ENCODE measurements at regions not wholly inside any gene's neighbourhood (a gene's known extent, or its start where the extent isn't known, plus 50 kb on each side); places are given as distances from the start of the nearest gene placed in this dataset.

- POLR2A ChIA-PET, result no interaction called here
- CTCF ChIA-PET, result interaction anchor here (2.2 kb wide), 1 partner anchor 18 kb away, joined by 7 read pairs; no protein-coding TSS in a partner anchor
- no peak overlapping the region for H3K9ac ChIP-seq (replicated peaks; ENCODE audit: extremely low read depth, insufficient read depth, low read length)
- no peaks in the 10 kb centered on the region for H3K9me1 ChIP-seq (replicated peaks; ENCODE audit: control insufficient read depth, extremely low read depth, insufficient read depth, low read length)
- no peaks in the 10 kb centered on the region for H4K20me1 ChIP-seq (replicated peaks; ENCODE audit: control insufficient read depth, extremely low read depth, insufficient read depth, low read length)
- TF ChIP-seq GATA2 (IDR thresholded peaks at IDR 0.05; ENCODE audit: insufficient read depth, insufficient read length, low read depth, low read length), result no peak
- no peak for TF ChIP-seq MAX (IDR thresholded peaks at IDR 0.05; ENCODE audit: insufficient read depth, insufficient read length)
- TF ChIP-seq POLR2A (IDR thresholded peaks at IDR 0.05; ENCODE audit: low read depth, low read length), result no peak
- no peak for TF ChIP-seq JUN (IDR thresholded peaks at IDR 0.05; ENCODE audit: borderline replicate concordance, insufficient read depth, insufficient read length, low read depth)
- no peak for TF ChIP-seq MYC (IDR thresholded peaks at IDR 0.05; ENCODE audit: low read depth, low read length)
- no peak for TF ChIP-seq FOS (IDR thresholded peaks at IDR 0.05; ENCODE audit: borderline replicate concordance, insufficient read depth, low read length)
- TF ChIP-seq EZH2 (IDR thresholded peaks at IDR 0.05; ENCODE audit: borderline replicate concordance, low read depth, low read length, severe bottlenecking), result no peak
- no peak for TF ChIP-seq CTCF (IDR thresholded peaks at IDR 0.05; ENCODE audit: extremely low read depth in 1 of 2, insufficient read depth in 1 of 2, low read depth in 1 of 2, low read length in 2 of 2)
- TF ChIP-seq POLR2AphosphoS5 (IDR thresholded peaks at IDR 0.05; ENCODE audit: insufficient read depth, low read depth, low read length), result no peak
- no peak for FAIRE-seq
- H2AFZ ChIP-seq (ENCODE audit: low read depth, low read length), result no peak overlapping the region
- no peak overlapping the region for H3K27ac ChIP-seq (ENCODE audit: insufficient read depth, low read depth, low read length)
- no peak for DNase-seq (ENCODE audit: low read depth, low spot score)
- H3K4me1 ChIP-seq (ENCODE audit: control insufficient read depth, extremely low read depth, insufficient read depth, low read length), result no peaks in the 10 kb centered on the region
- dilution Hi-C loops (cut with MboI; ENCODE audit: extremely low pct_ligation_motif_present, low sequenced_read_pairs) (no loop called here), intact Hi-C loops (cut with micrococcal nuclease) (no loop called here)
- no peaks in the 10 kb centered on the region for H3K9me3 ChIP-seq (replicated peaks; ENCODE audit: control insufficient read depth, insufficient read depth, low read length)
- BruUV-seq (replicated peaks), result no TSS peak
- no peaks in the 10 kb centered on the region for H3K79me2 ChIP-seq (ENCODE audit: control insufficient read depth, insufficient read depth, low read length)
- no peak overlapping the region for H3K4me3 ChIP-seq (replicated peaks in 1 of 3; ENCODE audit: insufficient read depth in 1 of 3, low read depth in 1 of 3, low read length in 3 of 3)
- H3K36me3 ChIP-seq (ENCODE audit: control insufficient read depth in 2 of 2, extremely low read depth in 1 of 2, insufficient read depth in 2 of 2, low read length in 2 of 2), result no peaks in the 10 kb centered on the region
- H3K4me2 ChIP-seq (ENCODE audit: insufficient read depth, low read length), result no peak overlapping the region
- peaks cover 0 to 2% of the 10 kb centered on the region in 2 experiments for H3K27me3 ChIP-seq (ENCODE audit: control insufficient read depth in 2 of 2, insufficient read depth in 2 of 2, low read length in 2 of 2)
These were observed 114.6 kb downstream of the DDIT4L start for GRCh38 chr4:100075486-100076270.
